ENCODE measurements at regions not wholly inside any gene's neighbourhood (a gene's known extent, or its start where the extent isn't known, plus 50 kb on each side); places are given as distances from the start of the nearest gene placed in this dataset.
"Not testable (repeated sequence)": the region's sequence is repeated elsewhere in the genome, so short reads cannot be mapped to it uniquely, and the experiment has no call there.

- TF ChIP-seq, protein P1, sequence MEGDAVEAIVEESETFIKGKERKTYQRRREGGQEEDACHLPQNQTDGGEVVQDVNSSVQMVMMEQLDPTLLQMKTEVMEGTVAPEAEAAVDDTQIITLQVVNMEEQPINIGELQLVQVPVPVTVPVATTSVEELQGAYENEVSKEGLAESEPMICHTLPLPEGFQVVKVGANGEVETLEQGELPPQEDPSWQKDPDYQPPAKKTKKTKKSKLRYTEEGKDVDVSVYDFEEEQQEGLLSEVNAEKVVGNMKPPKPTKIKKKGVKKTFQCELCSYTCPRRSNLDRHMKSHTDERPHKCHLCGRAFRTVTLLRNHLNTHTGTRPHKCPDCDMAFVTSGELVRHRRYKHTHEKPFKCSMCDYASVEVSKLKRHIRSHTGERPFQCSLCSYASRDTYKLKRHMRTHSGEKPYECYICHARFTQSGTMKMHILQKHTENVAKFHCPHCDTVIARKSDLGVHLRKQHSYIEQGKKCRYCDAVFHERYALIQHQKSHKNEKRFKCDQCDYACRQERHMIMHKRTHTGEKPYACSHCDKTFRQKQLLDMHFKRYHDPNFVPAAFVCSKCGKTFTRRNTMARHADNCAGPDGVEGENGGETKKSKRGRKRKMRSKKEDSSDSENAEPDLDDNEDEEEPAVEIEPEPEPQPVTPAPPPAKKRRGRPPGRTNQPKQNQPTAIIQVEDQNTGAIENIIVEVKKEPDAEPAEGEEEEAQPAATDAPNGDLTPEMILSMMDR (IDR thresholded peaks at IDR 0.05; ENCODE audit: low read depth, low read length), result not testable (repeated sequence)
- TF ChIP-seq MAX (IDR thresholded peaks at IDR 0.05; ENCODE audit: low read depth, low read length); POLR2A (IDR thresholded peaks at IDR 0.05; ENCODE audit: extremely low read depth, insufficient read length); MYC (IDR thresholded peaks at IDR 0.05; ENCODE audit: low read depth, low read length): not testable (repeated sequence)
These were observed 142.1 kb upstream of the EEF2KMT start for GRCh38 chr16:5239472-5240277.
